HG02763 (cell line): ENCODE measurements at regions not wholly inside any gene's neighbourhood (a gene's known extent, or its start where the extent isn't known, plus 50 kb on each side); places are given as distances from the start of the nearest gene placed in this dataset.

Experiments
- ATAC-seq: cut with Tn5 transposase; IDR thresholded peaks from one replicate; pipeline ENCODE4 v1.9.1; 2021; ENCODE audit warnings: mild to moderate bottlenecking, moderate library complexity; ENCODE audit not compliant: unreplicated experiment

DNA sequence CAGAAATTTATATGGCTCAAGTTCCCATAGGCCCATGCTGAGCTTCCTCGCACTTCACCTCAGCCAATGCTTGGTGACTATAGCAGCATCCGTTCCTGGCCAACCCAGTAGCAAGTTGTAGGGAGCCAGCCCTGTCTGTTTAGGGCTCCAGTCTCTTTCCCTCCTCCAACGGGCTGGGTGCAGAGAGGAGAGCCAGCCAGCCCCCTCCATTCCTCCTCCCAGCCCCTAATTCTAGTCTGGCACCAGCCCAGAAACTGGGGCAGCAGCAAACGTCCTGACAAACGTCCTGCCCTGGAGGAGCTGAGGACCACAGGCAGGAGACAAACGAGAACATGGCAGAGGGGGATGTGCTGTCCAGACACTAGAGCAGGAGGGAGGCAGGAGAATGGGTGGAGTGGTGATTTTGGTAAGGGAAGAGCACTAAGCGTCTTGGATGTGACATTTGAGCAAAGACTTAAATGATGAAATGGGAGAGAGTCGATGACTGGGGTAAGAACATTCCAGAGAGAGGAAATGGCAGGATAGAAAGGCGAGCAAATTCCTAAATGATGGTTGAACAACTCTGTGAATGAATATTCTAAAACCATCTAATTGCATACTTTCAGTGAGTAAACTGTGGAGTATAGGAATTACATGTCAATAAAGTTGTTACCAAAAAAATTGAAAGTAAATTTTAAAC is 222.5 kb upstream of the DAPK1 start:
- no peak for ATAC-seq

DNA sequence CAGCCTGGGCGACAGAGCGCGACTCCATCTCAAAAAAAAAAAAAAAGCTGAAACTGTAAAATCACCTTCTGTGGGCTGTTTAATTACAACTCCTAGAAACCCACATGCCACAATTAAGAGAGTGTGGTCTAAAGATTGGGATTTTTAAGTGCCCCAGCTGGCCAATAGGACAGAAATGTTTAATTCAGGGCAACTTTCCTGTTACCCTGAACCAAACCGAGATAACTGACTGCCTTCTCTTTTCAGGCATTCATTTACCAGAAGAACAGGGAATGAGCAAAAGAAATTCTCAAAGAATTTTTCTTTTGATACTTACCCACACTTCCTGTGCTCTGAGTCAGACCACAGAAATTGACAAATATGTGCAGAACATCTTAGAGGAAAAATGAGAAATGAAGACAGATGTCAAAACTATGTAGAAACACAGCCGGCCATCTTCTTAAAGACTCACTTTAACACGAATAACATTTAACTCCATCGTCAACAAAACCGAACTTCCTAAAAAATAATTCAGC is 221.3 kb upstream of the DAPK1 start:
- ATAC-seq: no peak

DNA sequence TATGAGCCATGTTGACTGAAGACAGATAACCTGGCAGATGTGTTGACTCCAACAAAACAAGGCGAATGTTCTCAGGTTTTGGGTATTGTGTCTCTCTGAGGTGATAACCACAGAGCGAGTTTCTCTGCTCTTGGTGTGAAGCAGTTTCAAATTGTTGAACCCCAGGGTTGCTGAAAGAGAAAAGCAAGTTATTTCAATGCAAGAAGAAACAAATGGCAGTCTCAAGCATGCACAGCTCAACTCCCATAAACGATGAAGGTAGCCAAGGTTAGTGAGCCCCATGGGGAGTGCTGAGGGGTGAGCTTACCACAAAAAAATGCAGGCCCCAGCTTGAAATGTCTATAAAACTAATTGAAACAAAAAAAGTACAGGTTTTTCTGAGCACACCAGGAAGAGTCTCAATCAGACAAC is 220.8 kb upstream of the DAPK1 start:
- no peak for ATAC-seq

DNA sequence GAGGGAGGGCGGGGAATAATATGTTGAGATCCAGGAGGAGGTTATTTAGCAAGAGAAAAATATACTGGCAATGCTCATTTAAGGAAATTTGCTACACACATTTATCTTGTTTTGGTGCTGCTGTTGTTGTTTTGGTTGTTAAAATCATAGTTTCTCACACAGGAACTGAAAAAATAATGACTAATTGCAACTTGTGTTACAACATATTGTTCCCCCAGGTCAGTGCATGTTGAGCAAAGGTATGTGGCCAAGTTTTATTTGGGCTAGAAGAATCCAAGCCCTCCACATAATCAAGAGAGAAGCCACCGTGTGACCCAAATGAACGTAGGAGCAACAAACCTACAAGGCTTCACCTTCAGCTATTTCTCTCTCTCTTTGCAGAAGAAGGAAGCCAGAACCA is 220.3 kb upstream of the DAPK1 start:
- ATAC-seq: no peak

DNA sequence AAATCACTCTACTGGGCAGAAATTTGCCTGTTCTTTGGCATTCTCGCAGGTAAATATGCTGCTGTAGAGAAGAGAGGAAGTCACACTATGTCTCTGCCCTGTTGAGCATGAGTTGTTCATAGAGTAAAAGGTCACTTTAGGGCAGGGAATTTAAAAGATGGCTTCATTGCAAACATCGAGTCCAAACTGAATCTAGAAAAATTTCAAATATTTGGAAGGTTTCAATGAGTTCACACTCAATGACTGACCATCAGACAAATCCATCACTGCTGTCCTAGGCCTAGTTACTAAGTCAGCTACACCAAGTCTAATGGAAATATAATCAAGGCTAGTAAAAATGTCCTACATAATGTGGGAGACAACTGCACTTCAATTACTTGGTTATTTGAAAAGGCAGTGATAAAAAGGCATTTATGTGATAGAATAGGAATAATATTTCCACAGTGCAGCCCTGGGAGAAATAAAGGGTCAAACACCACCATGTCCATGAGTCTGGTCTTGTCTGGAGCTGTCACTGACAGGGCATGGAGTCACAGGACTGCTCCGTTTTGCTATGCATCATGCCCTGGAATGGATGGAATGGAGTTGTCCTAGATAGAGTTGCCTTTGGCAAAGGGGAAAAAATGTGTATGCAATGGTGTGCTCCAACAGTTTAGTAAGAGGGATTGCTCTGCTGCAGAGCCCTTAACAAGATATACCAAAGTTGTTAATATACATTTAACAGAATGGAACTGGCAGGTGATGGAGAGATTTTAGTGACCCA is 218.5 kb upstream of the DAPK1 start:
- no peak for ATAC-seq

DNA sequence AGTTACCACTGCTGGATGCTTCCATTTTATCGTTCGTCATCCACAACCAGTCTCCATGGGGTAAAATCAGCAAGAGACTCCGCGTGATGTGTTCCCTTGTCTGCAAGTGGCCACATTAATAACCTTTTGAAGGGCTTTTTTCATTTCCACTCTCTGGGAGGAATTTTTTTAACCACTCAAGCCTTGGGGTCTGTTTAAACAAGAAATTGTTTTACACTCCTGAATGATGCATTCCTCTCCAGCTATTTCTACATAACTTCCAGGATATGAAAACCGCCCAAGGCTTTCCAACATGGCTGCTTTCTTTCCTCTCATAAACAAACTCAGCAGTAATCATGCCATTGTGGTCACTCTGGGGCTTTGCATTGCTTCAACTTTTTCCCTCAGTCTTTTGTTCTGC is 217.2 kb upstream of the DAPK1 start:
- ATAC-seq: no peak

DNA sequence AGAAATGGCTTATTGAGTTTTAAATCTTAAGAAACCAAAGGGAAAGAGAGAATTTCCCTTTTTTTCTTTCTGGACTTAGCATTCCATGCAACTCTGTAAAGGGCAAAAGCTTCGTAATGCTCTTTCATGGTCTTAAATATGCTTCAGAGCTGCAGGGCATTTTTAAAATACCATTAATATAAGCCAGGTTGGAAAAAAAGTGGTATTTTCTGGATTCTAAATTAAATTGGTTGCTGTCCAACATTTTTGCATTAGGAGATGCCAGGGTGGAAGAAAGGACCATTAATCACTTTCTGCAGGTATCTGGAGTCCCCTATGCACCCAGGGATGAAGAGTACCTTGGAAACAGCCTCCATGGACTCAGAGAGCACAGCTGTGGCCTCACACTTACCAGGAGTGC is 215.1 kb upstream of the DAPK1 start:
- ATAC-seq: no peak

DNA sequence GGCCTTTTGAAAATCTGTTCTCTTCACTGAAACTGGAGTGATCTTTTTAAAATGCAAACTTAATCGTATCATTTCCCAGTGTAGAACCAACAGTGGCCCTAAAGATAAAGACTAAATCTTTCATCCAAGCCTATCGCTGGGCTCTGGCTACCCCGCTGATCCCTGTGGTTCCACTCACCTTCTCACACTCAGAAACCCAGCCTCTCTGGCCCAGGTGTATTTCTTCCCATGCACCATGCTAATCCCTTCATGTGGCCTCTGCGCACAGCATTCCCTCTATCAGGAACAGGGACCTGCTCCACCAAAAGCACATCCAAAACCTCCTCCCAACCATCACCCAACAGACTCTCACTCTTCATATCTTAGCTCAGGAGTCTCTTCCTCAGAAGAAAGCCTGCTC is 214.1 kb upstream of the DAPK1 start:
- ATAC-seq: no peak

DNA sequence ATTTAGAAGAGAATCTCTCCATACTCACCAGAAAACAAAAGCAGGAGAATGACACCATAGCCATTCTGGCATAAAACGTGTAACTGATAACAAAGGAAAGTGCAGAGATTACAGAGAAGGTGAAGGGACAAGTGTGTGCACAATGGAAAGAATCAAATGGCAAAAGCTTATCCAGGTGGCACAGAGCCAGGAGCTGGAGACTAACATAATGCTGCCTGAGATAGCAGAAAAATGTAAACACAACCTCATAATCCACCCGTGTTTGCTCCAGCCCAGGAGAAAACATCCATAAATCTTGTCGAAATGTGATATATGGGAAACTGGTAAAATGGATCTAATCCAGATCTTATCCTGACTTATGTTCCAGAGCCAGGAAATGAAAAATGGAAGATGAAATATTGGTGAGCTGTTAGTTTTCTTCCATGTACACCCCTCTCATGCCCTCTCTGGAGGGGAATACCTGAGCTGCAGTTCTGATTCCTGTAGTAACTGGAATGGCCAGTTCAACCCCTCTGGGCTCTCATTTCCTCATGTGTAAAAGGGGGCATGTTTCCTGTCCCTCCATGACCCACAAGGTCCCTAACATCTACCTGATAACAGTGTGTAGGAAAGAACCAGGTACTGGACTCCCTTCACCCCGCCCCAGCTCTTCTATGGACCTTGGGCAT is 212.3 kb upstream of the DAPK1 start:
- ATAC-seq: no peak

DNA sequence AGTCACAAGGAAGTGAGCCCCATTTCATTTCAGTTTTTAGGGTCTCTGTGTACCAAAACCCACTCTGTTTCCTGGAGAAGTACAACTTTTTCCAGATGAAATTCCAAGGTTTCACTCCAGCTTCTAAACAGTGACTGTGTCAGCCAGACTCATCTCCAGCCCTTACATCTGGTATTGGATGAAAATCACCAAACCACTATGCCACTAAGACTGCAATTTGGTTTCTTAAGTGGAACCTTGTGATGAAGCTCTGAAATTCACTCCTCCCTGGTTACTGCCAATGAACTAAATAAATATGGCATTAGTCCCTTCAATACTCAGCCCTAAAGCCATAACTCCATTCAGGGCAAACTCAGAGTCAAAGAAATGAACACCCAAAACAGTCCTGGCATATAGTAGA is 211.2 kb upstream of the DAPK1 start:
- ATAC-seq: no peak

DNA sequence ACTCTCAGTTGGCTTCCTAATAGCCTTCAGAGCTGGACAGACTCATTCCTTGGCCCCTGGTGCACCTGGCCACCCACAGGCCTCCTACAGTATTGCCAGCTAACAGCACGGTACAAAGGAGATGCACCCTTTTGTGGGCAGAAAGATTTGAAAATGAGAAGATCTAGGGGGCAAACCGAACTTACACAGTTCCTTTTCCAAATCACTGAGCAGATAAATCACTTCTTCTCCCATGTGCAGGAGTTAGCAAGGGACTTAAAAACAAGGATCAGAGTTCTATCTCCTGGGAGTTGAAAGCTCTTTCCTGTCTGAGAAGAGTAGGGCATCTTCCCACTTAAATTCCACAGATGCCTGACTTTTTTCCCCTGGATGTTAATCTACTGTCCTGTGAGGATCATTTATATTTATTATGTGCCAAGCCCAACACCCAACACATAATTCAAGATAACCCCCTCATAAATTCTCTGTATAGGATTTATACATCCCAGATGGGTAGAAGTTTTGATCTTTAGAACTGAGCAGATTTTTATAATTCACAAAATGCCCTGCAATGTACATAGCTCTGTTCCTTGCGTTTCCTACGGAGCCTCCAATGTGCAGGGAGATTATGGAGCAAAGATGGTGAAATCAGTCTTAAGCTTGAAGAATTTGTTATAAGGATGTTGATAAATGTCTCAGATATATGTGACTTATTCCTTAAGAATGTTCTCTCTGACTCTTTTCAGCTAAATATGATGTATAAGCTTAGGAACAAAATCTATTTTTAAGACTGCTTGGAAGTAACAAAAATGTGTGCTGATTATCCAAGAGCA is 207.2 kb upstream of the DAPK1 start:
- no peak for ATAC-seq

DNA sequence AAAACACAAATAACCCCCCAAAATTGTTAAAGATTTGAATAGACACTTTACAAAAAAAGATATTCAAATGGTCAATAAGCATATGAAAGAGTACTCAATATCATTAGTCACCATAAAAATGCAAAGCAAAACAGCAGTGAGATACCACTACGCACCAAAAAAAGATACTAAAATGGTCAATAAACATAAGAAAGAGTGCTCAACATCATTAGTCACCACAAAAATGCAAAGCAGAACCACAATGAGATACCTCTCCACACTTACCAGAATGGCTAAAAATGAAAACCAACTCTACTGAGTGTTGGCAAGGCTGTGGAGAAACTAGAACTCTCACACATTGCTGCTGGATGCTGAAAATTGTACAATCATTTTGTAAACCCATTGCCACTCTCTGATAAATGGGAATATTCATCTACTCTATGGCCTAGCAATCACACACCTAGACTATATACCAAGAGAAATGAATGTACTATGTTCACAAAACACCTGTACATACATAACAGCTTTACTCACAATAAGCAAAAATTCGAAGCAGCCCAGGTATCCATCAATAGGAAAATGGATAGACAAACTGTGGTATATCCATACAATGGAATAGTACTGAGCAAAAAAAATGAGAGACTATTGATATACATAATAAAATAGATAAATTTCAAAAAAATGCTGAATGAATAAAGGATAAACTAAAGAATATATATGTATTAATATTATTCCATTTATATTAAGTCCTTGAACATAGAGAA is 205.0 kb upstream of the DAPK1 start:
- no peak for ATAC-seq

DNA sequence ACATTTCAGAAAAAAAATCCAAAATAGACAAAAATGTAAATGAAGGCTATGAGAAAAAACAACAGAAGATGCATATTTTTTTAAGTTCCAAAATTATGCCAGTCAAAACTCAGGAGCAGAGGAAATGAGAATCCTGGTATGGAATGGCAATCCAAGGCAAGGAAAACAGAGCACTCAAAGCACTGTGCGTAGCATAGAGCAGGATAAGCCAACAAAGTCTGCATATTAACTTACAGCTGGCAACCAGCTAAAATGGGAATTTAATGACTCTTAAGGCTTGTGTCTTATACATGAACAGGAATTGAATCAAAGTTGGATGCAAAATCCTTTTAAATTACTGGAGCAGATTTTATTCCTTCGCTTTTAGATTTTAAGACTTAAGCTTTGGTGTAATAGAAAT is 203.5 kb upstream of the DAPK1 start:
- ATAC-seq: no peak

DNA sequence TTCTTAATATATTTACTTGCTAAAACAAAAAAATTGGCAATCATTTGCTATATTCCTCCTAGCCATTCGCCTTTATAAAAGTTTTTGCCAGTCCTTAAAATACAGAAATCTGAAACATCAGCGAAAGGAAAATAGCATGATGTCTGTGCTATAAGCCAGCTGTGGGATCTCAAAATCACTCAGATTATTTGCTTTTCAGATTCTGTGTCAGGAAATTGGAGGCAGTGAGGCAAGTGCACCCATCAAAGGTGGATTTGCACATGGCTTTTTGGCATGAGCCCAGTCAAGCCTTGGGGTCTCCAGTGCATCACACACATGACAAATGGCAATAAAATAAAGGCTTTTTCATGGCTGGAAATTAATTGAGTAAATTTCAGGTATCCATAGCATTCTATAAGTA is 196.8 kb upstream of the DAPK1 start:
- ATAC-seq: no peak

DNA sequence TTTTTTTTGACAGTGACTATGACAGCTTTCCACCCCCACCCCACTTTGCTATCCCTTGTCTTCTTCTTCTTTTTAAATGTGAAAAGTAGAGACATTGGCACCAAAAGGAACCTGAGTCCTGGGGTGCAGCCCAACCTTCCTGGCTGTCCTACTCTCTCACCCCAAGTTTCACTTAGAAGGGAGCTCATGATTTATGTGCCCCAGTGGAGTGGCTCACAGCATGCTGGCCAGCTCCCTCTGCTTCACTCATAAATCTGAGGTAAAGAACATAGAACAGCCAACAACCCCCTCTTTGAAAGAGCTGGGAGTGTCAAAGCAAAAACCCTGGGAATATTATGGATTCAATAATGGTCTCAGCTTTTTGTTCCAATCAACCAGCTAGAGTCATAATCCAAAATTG is 196.3 kb upstream of the DAPK1 start:
- no peak for ATAC-seq

DNA sequence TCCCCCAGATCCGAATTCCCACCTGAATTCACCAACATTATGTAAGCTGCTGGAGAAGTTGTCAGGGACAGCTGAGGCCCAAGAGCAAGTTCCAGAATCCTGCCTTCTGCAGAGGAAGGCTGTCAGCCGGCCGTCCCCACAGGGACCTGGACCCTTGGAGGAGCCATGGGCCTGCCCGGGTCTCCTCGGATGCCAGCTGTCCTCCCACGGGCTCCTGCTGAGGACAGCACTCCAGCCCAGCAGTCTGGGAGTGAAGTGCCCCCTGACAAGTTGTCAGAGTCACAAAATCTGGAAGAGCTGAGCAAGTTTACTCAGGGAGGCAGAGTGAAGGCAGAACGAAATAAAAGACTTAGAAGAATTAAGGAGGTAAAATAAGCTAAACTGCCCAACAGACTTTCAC is 192.5 kb upstream of the DAPK1 start:
- no peak for ATAC-seq

DNA sequence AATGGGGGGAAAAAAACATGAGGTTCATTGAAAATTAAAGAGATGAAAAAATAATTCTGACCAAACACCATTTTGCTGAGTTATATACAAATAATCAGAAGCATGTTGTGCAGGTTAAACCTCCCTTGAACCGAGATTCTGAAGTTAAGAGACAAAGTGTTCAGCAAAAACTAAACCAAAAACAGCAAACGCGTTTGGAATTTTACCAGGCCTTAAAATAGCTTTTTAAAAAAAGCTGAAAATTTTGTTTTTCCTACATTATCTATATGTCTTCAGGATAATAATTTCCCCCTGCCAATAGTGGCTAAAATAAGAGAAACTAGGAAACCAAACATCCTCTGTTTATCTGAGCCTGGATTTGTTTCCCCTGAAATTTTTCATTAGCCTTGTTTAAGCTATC is 191.7 kb upstream of the DAPK1 start:
- no peak for ATAC-seq

DNA sequence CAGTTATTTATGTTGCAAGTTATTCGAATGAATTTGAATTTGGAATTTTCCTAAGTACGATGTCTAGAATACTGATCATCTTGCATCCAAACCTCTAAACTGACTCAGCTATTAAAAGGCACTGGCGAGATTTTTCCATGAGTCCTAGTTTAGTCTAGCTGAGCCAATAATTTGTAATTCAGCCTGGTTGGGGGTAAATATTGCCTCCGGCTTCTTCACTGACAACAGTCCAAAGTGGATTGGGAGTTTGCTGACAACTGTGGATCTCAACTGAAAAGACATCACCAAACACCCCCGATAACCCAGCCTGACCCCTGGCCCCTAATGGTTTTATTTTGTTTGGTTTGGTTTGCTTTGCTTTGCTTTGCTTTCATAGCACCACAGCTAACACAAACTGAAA is 189.8 kb upstream of the DAPK1 start:
- ATAC-seq: no peak

DNA sequence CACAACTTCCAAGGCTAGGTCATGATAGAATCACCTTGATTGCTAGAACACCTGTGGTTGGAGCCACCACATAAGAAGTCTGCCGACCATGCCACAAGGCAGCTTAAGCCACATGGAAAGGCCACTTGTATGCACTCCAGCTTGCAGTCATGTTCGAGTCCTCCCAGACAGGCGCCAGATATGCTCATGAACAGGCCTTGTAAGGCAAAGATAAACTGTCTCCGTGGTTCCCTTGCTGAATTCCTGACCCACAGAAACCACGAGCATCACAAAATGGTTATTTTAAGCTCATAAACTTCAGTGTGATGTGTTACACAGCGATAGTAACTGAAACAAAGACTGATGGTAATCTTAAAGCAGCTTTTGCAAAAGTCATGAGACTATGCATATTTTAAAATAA is 188.4 kb upstream of the DAPK1 start:
- no peak for ATAC-seq

DNA sequence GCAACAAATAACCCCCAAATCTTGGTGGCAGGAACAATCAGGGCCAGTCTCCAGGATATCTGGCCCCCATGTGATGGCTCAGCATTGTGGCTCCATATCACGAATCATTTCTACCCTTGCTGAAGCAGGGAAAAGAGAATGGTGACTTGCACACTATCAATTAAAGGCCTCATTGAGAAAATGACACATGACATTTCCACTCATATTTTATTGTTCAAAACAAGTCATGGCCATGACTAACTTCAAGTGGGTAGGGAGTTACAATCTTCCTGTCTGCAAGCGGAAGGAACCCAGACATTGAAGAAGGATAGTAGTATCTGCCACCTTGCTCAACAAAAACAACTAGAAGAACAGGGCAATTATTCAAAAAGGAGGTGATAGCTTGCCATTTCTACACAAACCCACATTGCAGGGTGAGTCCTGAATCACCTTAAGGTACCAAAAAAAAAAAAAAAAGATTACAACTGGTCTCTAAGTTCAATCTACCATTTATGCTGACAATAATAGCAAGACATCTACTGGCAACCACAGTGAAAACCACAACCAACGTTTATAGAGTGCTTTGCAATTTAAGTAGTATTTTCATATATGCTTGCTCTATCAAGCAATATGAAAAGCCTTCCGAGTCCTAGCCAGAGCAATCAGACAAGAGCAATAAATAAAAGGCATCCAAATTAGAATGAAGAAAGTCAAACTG is 186.7 kb upstream of the DAPK1 start:
- no peak for ATAC-seq
